Naive thymus-derived CD8-positive, alpha-beta T cell (primary cell): ENCODE measurements at regions not wholly inside any gene's neighbourhood (a gene's known extent, or its start where the extent isn't known, plus 50 kb on each side); places are given as distances from the start of the nearest gene placed in this dataset.
"Not testable (repeated sequence)": the region's sequence is repeated elsewhere in the genome, so short reads cannot be mapped to it uniquely, and the experiment has no call there.

Source experiments
- ATAC-seq, 2 donors: fragments of 150-1000 bp; cut with Tn5 transposase in 1 of 2; sonication (Bioruptor Pico), chemical (Tn5 transposase) in 1 of 2; 1 replicate in 1 of 2; 2 replicates in 1 of 2; pipeline ENCODE4 v1.10.0; 2021; ENCODE audit warnings: mild to moderate bottlenecking in 2 of 2, moderate library complexity in 2 of 2
- POLR2A ChIA-PET: fragments of 350-600 bp; sonication (Branson Sonifier 250); formaldehyde crosslinking; loops from one replicate; lab custom pipeline; 2021; ENCODE audit warnings: antibody characterized with exemption; lab: Charles Lee
- DNase-seq, 10 donors: peaks; one replicate each; pipeline versions ENCODE4 v3.0.0 to v3.0.0-alpha.2; 2020 to 2022
- H3K27ac Mint-ChIP-seq, 10 donors: one replicate each; pipeline ENCODE4 v1.8.0; 2020 to 2022; ENCODE audit warnings: mild to moderate bottlenecking in 10 of 10, mixed read lengths in 10 of 10, moderate library complexity in 4 of 10, inconsistent platforms in 1 of 10
- H3K27me3 Mint-ChIP-seq, 5 donors: one replicate each; pipeline ENCODE4 v1.8.0; 2021 to 2022; ENCODE audit warnings: mixed read lengths in 5 of 5
- H3K36me3 Mint-ChIP-seq, 3 donors: one replicate each; pipeline ENCODE4 v1.8.0; 2020 to 2022; ENCODE audit warnings: mixed read lengths in 3 of 3, mild to moderate bottlenecking in 2 of 3, inconsistent platforms in 1 of 3
- H3K4me1 Mint-ChIP-seq, 4 donors: one replicate each; pipeline ENCODE4 v1.8.0; 2021 to 2022; ENCODE audit warnings: mixed read lengths in 4 of 4
- H3K4me3 Mint-ChIP-seq, 10 donors: one replicate each; pipeline ENCODE4 v1.8.0; 2020 to 2022; ENCODE audit warnings: mild to moderate bottlenecking in 10 of 10, mixed read lengths in 10 of 10, moderate library complexity in 6 of 10, inconsistent platforms in 1 of 10
- H3K9me3 Mint-ChIP-seq, 9 donors: one replicate each; pipeline ENCODE4 v1.8.0; 2020 to 2022; ENCODE audit warnings: mixed read lengths in 9 of 9, mild to moderate bottlenecking in 3 of 9, inconsistent platforms in 1 of 9, moderate library complexity in 1 of 9

- H3K27me3 Mint-ChIP-seq, H3K4me3 Mint-ChIP-seq, DNase-seq, H3K27ac Mint-ChIP-seq, H3K4me1 Mint-ChIP-seq, POLR2A ChIA-PET, ATAC-seq: not testable (repeated sequence)
- H3K9me3 Mint-ChIP-seq, result peaks cover 20 to 65% (median 40%) of the 10 kb centered on the region in 9 donors
- H3K36me3 Mint-ChIP-seq, result peaks cover 0 to 37% (median 6%) of the 10 kb centered on the region in 3 donors
Measured at GRCh38 chr22:10746382-10746781, 4781.6 kb upstream of the OR11H1 start.

- H3K27ac Mint-ChIP-seq, H3K27me3 Mint-ChIP-seq, DNase-seq, H3K4me1 Mint-ChIP-seq, H3K4me3 Mint-ChIP-seq, ATAC-seq, POLR2A ChIA-PET: not testable (repeated sequence)
- H3K36me3 Mint-ChIP-seq, result peaks cover 0 to 36% (median 6%) of the 10 kb centered on the region in 3 donors
- peaks cover 23 to 69% (median 39%) of the 10 kb centered on the region in 9 donors for H3K9me3 Mint-ChIP-seq
Measured at GRCh38 chr22:10747227-10747626, 4780.8 kb upstream of the OR11H1 start.

- H3K4me3 Mint-ChIP-seq, ATAC-seq, H3K4me1 Mint-ChIP-seq, H3K27me3 Mint-ChIP-seq, DNase-seq, POLR2A ChIA-PET, H3K27ac Mint-ChIP-seq: not testable (repeated sequence)
- peaks cover 28 to 65% (median 35%) of the 10 kb centered on the region in 9 donors for H3K9me3 Mint-ChIP-seq
- peaks cover 0 to 24% (median 1%) of the 10 kb centered on the region in 3 donors for H3K36me3 Mint-ChIP-seq
Measured at GRCh38 chr22:10748751-10749150, 4779.2 kb upstream of the OR11H1 start.

GRCh38 chr22:10749423-10749822 lies 4778.6 kb upstream of the OR11H1 start:
- H3K36me3 Mint-ChIP-seq, result peaks cover 0 to 21% (median 1%) of the 10 kb centered on the region in 3 donors
- H3K27me3 Mint-ChIP-seq, POLR2A ChIA-PET, DNase-seq, H3K27ac Mint-ChIP-seq, H3K4me1 Mint-ChIP-seq, H3K4me3 Mint-ChIP-seq: not testable (repeated sequence)
- peaks cover 26 to 67% (median 34%) of the 10 kb centered on the region in 9 donors for H3K9me3 Mint-ChIP-seq
- ATAC-seq, result peak in 1 of 2 donors; percentile 36

GRCh38 chr22:10753566-10753965 lies 4774.4 kb upstream of the OR11H1 start:
- H3K4me1 Mint-ChIP-seq, POLR2A ChIA-PET, H3K4me3 Mint-ChIP-seq, H3K27me3 Mint-ChIP-seq, H3K27ac Mint-ChIP-seq, DNase-seq: not testable (repeated sequence)
- H3K9me3 Mint-ChIP-seq, result peaks cover 23 to 71% (median 45%) of the 10 kb centered on the region in 9 donors
- peaks cover 0 to 16% (median 1%) of the 10 kb centered on the region in 3 donors for H3K36me3 Mint-ChIP-seq
- ATAC-seq, result peak in 1 of 2 donors; percentile 23

- H3K27me3 Mint-ChIP-seq, H3K4me1 Mint-ChIP-seq, DNase-seq, ATAC-seq, H3K4me3 Mint-ChIP-seq, H3K27ac Mint-ChIP-seq, POLR2A ChIA-PET: not testable (repeated sequence)
- Mint-ChIP-seq H3K36me3 (peaks cover 0 to 12% (median 1%) of the 10 kb centered on the region in 3 donors), H3K9me3 (peaks cover 18 to 66% (median 40%) of the 10 kb centered on the region in 9 donors)
Measured at GRCh38 chr22:10755350-10755749, 4772.6 kb upstream of the OR11H1 start.

GRCh38 chr22:10760418-10760817 lies 4767.6 kb upstream of the OR11H1 start:
- ATAC-seq, H3K4me1 Mint-ChIP-seq, H3K27me3 Mint-ChIP-seq, H3K4me3 Mint-ChIP-seq, POLR2A ChIA-PET, DNase-seq, H3K27ac Mint-ChIP-seq: not testable (repeated sequence)
- Mint-ChIP-seq H3K9me3 (peaks cover 10 to 68% (median 37%) of the 10 kb centered on the region in 9 donors), H3K36me3 (peaks cover 0 to 17% (median 6%) of the 10 kb centered on the region in 3 donors)

GRCh38 chr22:10766320-10766719 lies 4761.7 kb upstream of the OR11H1 start:
- H3K4me1 Mint-ChIP-seq, POLR2A ChIA-PET, H3K27me3 Mint-ChIP-seq, H3K4me3 Mint-ChIP-seq, DNase-seq, ATAC-seq, H3K27ac Mint-ChIP-seq: not testable (repeated sequence)
- H3K9me3 Mint-ChIP-seq, result peaks cover 15 to 68% (median 39%) of the 10 kb centered on the region in 9 donors
- peaks cover 0 to 18% (median 6%) of the 10 kb centered on the region in 3 donors for H3K36me3 Mint-ChIP-seq

GRCh38 chr22:10768875-10769274 lies 4759.1 kb upstream of the OR11H1 start:
- H3K27me3 Mint-ChIP-seq, H3K27ac Mint-ChIP-seq, DNase-seq, H3K4me3 Mint-ChIP-seq, ATAC-seq, POLR2A ChIA-PET, H3K4me1 Mint-ChIP-seq: not testable (repeated sequence)
- Mint-ChIP-seq H3K36me3 (peaks cover 0 to 14% (median 1%) of the 10 kb centered on the region in 3 donors), H3K9me3 (peaks cover 13 to 67% (median 39%) of the 10 kb centered on the region in 9 donors)

GRCh38 chr22:10771744-10772143 lies 4756.2 kb upstream of the OR11H1 start:
- DNase-seq, ATAC-seq, H3K4me1 Mint-ChIP-seq, H3K27me3 Mint-ChIP-seq, POLR2A ChIA-PET, H3K27ac Mint-ChIP-seq, H3K4me3 Mint-ChIP-seq: not testable (repeated sequence)
- H3K36me3 Mint-ChIP-seq, result peaks cover 0 to 19% (median 0%) of the 10 kb centered on the region in 3 donors
- peaks cover 8 to 72% (median 38%) of the 10 kb centered on the region in 9 donors for H3K9me3 Mint-ChIP-seq

GRCh38 chr22:10773341-10773740 lies 4754.7 kb upstream of the OR11H1 start:
- H3K27ac Mint-ChIP-seq, H3K27me3 Mint-ChIP-seq, H3K4me1 Mint-ChIP-seq, DNase-seq, POLR2A ChIA-PET, ATAC-seq, H3K4me3 Mint-ChIP-seq: not testable (repeated sequence)
- Mint-ChIP-seq H3K9me3 (peaks cover 5 to 69% (median 35%) of the 10 kb centered on the region in 9 donors), H3K36me3 (peaks cover 0 to 13% (median 0%) of the 10 kb centered on the region in 3 donors)

- H3K27me3 Mint-ChIP-seq, POLR2A ChIA-PET, H3K4me3 Mint-ChIP-seq, H3K4me1 Mint-ChIP-seq, DNase-seq, ATAC-seq, H3K27ac Mint-ChIP-seq: not testable (repeated sequence)
- H3K9me3 Mint-ChIP-seq, result peaks cover 8 to 80% (median 46%) of the 10 kb centered on the region in 9 donors
- H3K36me3 Mint-ChIP-seq, result peaks cover 0 to 19% (median 0%) of the 10 kb centered on the region in 3 donors
Measured at GRCh38 chr22:10775601-10776357, 4752.2 kb upstream of the OR11H1 start.

- H3K27ac Mint-ChIP-seq, ATAC-seq, DNase-seq, H3K4me3 Mint-ChIP-seq, H3K4me1 Mint-ChIP-seq, H3K27me3 Mint-ChIP-seq, POLR2A ChIA-PET: not testable (repeated sequence)
- Mint-ChIP-seq H3K36me3 (peaks cover 0 to 19% (median 0%) of the 10 kb centered on the region in 3 donors), H3K9me3 (peaks cover 8 to 83% (median 46%) of the 10 kb centered on the region in 9 donors)
Measured at GRCh38 chr22:10776358-10776729, 4751.6 kb upstream of the OR11H1 start.
